HG03108 (cell line): ENCODE measurements at regions not wholly inside any gene's neighbourhood (a gene's known extent, or its start where the extent isn't known, plus 50 kb on each side); places are given as distances from the start of the nearest gene placed in this dataset.

Experiments used
- ATAC-seq: cut with Tn5 transposase; IDR thresholded peaks from one replicate; pipeline ENCODE4 v1.9.1; 2021; ENCODE audit warnings: moderate library complexity; ENCODE audit not compliant: unreplicated experiment

GRCh38 chrX:39891781-39892180 is 206.0 kb downstream of the BCOR start:
- ATAC-seq, result peak; percentile 54

- no peak for ATAC-seq
Measured at GRCh38 chrX:39893417-39894338, 204.1 kb downstream of the BCOR start.

GRCh38 chrX:39894683-39895082 is 203.1 kb downstream of the BCOR start:
- ATAC-seq, result no peak

- no peak for ATAC-seq
Measured at GRCh38 chrX:39895218-39896110, 202.3 kb downstream of the BCOR start.

GRCh38 chrX:39896951-39897740 is 200.6 kb downstream of the BCOR start:
- ATAC-seq, result no peak

- no peak for ATAC-seq
Measured at GRCh38 chrX:39897741-39898097, 200.0 kb downstream of the BCOR start.

- no peak for ATAC-seq
Measured at GRCh38 chrX:39898147-39898546, 199.6 kb downstream of the BCOR start.

GRCh38 chrX:39899059-39899458 is 198.7 kb downstream of the BCOR start:
- no peak for ATAC-seq

GRCh38 chrX:39899856-39900776 is 197.6 kb downstream of the BCOR start:
- ATAC-seq, result no peak

- no peak for ATAC-seq
Measured at GRCh38 chrX:39900777-39901170, 197.0 kb downstream of the BCOR start.

GRCh38 chrX:39903343-39903742 is 194.4 kb downstream of the BCOR start:
- no peak for ATAC-seq

- ATAC-seq, result no peak
Measured at GRCh38 chrX:39903937-39904336, 193.8 kb downstream of the BCOR start.

GRCh38 chrX:39904816-39905537 is 192.8 kb downstream of the BCOR start:
- ATAC-seq, result no peak

GRCh38 chrX:39905538-39905891 is 192.2 kb downstream of the BCOR start:
- no peak for ATAC-seq

GRCh38 chrX:39905946-39906345 is 191.8 kb downstream of the BCOR start:
- no peak for ATAC-seq

GRCh38 chrX:39907964-39908661 is 189.6 kb downstream of the BCOR start:
- ATAC-seq, result no peak

GRCh38 chrX:39909996-39910395 is 187.8 kb downstream of the BCOR start:
- no peak for ATAC-seq

GRCh38 chrX:39910651-39911050 is 187.1 kb downstream of the BCOR start:
- ATAC-seq, result no peak
